ENCODE measurements at regions not wholly inside any gene's neighbourhood (a gene's known extent, or its start where the extent isn't known, plus 50 kb on each side); places are given as distances from the start of the nearest gene placed in this dataset.
"Not testable (repeated sequence)": the region's sequence is repeated elsewhere in the genome, so short reads cannot be mapped to it uniquely, and the experiment has no call there.

DNA sequence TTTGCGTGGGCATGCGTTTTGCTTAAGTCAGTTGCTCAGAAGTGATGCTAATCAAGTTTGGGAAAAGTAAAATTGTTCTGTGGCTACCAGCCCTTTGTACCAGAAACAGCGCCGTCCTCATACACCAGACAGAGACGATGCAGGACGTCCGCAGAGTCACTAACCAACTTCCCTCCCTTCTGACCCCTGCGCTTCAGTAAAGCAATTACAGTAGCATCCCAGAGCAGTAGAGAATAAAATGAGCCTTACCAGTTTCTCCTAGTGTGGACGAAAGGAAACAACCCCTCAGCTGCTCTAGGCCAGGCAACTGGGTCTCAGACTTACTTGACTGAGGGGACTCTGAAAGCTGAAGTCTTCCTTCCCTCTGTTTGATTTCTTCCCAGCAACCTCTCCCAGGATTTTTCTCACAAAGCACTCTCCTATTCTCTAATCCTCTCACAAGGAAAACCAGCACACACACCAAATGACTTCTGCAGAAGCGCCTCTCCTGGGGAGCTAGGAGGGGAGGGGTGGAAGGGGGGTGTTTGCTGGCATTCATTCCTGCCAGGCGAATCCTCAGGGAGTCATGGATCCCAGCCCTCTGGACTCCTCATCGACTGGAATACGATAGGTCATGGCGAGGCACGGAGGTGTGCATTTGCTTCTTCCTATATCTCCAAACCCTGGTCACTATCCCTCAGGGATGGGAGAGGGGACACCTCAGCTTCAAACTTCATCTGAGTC, 56.0 kb upstream of the MID1 start:
- no peaks in the 10 kb centered on the region for H3K36me3 Mint-ChIP-seq
- no peak overlapping the region for H3K27ac Mint-ChIP-seq
- H3K4me3 Mint-ChIP-seq: no peak overlapping the region
- DNase-seq: no peak
- H3K4me1 Mint-ChIP-seq: no peaks in the 10 kb centered on the region
- peaks cover 0 to 1% (median 0%) of the 10 kb centered on the region in 3 donors for H3K27me3 Mint-ChIP-seq (ENCODE audit: low read depth in 3 of 3)
- peaks cover 0 to 1% (median 0%) of the 10 kb centered on the region in 6 donors for H3K9me3 Mint-ChIP-seq

DNA sequence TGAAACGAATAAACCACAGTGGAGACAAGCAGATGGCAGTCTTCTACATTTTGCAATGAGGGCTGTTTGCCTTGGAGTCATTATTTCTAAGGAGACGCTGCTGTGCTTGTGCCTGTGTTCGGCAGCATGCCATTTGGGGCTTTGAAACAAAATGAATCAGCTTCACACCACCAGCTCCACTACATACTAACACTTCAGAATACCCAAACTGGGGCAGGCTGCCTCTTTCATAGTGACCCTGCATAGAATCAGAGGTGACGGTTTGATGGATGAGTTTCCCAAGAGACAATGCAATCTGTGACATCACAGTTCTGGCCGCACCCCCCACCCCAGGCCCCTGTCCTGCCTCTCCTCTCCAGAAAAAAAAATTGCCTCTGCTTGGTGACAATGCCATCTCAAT, 57.1 kb upstream of the MID1 start:
- H3K4me1 Mint-ChIP-seq: no peaks in the 10 kb centered on the region
- peaks cover 0 to 1% (median 0%) of the 10 kb centered on the region in 6 donors for H3K9me3 Mint-ChIP-seq

DNA sequence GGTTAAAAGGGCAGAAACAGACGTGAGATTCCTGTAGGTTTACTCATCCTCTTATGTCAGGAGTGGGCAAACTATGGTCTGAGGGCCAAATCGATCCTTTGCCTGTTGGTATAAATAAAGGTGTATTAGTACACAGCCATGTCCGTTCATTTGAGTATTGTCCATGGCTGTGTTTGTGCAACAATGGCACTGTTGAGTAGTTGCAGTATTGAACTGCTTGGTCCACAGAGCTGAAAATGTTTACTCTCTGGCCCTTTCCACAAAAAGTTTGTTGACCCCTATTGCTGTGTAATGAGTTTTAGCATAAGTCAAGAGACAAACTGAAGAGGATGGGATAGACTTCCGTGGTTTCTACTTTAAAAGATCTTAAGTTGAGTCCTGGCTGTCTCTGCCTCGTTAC, 59.0 kb upstream of the MID1 start:
- H3K9me3 Mint-ChIP-seq: peaks cover 0 to 1% (median 0%) of the 10 kb centered on the region in 6 donors
- H3K36me3 Mint-ChIP-seq: no peaks in the 10 kb centered on the region
- H3K4me3 Mint-ChIP-seq: no peak overlapping the region
- H3K27ac Mint-ChIP-seq: no peak overlapping the region
- H3K27me3 Mint-ChIP-seq (ENCODE audit: low read depth in 3 of 3): peaks cover 0 to 4% (median 0%) of the 10 kb centered on the region in 3 donors
- DNase-seq: no peak
- no peaks in the 10 kb centered on the region for H3K4me1 Mint-ChIP-seq

More for the DNA sequence above, 57.1 kb upstream of the MID1 start:
- no peak for DNase-seq
- no peaks in the 10 kb centered on the region for H3K27me3 Mint-ChIP-seq (ENCODE audit: low read depth in 3 of 3)
- no peaks in the 10 kb centered on the region for H3K36me3 Mint-ChIP-seq
- no peak overlapping the region for H3K4me3 Mint-ChIP-seq
- H3K27ac Mint-ChIP-seq: no peak overlapping the region

DNA sequence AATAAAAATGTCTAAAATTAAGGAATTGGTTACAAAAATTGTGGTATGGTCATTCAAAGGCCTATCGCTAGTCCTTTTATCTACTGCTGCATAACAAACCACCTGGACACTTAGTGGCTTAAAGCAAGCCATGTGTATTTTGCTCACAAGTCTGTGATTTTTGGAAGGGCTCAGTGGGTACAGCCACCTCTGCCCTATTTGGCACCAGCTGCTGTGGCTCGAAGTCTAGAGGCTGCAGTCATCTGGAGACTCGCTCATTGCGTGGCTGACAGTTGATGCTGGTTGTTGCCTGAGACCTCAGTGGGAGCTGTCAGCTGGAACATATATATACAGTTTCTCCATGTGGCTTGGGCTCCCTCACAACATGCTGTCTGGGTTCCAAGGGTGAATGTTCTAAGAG, 60.8 kb upstream of the MID1 start:
- no peak overlapping the region for H3K4me3 Mint-ChIP-seq
- no peaks in the 10 kb centered on the region for H3K4me1 Mint-ChIP-seq
- no peak for DNase-seq

DNA sequence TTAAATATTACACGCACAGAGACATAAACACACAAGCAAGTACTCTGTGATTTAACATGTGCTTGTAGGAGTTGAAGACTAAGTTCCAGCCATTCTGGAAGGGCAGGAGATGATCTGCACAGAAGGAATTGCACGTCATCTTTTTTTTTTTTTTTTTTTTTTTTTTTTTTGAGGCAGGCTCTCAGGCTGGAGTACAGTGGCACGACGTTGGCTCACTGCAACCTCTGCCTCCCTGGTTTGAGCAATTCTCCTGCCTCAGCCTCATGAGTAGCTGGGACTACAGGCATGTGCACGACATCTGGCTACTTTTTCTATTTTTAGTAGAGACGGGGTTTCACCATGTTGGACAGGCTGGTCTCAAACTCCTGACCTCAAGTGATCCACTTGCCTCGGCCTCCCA, 63.2 kb upstream of the MID1 start:
- DNase-seq; H3K4me3 Mint-ChIP-seq; H3K27me3 Mint-ChIP-seq (ENCODE audit: low read depth in 3 of 3); H3K27ac Mint-ChIP-seq; H3K36me3 Mint-ChIP-seq; H3K4me1 Mint-ChIP-seq; H3K9me3 Mint-ChIP-seq: not testable (repeated sequence)

More for the DNA sequence above, 60.8 kb upstream of the MID1 start:
- H3K27ac Mint-ChIP-seq: no peak overlapping the region
- peaks cover 0 to 3% (median 0%) of the 10 kb centered on the region in 6 donors for H3K9me3 Mint-ChIP-seq
- peaks cover 0 to 4% (median 0%) of the 10 kb centered on the region in 3 donors for H3K27me3 Mint-ChIP-seq (ENCODE audit: low read depth in 3 of 3)
- H3K36me3 Mint-ChIP-seq: no peaks in the 10 kb centered on the region

DNA sequence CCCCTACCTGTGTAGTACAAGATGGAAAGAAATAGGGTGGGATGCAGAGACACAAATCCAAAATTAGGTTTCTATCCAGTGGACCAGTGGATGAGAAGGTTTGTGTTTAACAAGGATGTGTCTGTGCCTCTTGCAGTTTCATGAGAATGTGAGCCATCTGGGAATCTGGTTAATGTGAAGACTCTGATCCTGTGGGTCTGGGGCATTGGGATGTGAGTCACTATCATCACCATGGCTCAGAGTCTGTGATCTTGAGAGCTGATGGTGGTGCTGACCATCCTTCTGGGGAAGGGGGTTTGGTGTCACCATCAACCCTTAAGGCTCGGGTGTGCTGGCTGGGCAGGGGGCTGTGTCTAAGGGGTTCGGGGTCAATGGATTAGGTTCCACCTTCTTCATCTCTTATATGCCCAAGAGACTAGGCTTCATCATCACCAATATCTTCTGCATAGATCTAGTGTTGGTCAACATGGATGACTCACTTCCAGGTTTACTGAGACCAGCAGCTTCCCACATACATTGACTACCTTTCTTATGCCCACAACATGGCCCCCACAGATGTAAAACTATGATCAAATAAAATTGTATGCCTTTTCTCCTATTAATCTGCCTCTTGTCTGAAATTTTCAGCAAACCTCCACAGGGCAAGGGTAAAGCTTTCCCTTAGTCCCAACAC, 65.7 kb upstream of the MID1 start:
- H3K36me3 Mint-ChIP-seq: no peaks in the 10 kb centered on the region

DNA sequence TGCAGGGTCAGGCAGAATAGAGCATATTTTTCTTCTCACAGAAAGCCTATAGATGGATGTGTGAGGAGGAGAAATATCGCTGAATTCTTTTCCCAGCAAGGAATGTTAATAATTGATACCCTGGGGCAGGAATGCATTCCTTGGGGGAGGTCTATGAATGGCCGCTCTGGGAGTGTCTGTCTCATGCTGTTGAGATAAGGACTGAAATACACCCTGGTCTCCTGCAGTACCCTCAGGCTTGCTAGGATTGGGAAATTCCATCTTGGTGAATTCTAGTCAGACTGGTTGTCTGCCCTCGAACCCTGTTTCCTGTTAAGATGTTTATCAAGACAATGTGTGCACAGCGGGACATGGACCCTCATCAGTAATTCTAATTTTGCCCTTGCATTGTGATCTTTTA, 71.4 kb upstream of the MID1 start:
- peaks cover 2 to 19% (median 11%) of the 10 kb centered on the region in 6 donors for H3K9me3 Mint-ChIP-seq
- DNase-seq; H3K27me3 Mint-ChIP-seq (ENCODE audit: low read depth in 3 of 3); H3K4me1 Mint-ChIP-seq; H3K27ac Mint-ChIP-seq; H3K4me3 Mint-ChIP-seq; H3K36me3 Mint-ChIP-seq: not testable (repeated sequence)

More for the DNA sequence above, 65.7 kb upstream of the MID1 start:
- DNase-seq: no peak
- Mint-ChIP-seq H3K27ac (no peak overlapping the region), H3K4me3 (no peak overlapping the region), H3K4me1 (no peaks in the 10 kb centered on the region), H3K27me3 (ENCODE audit: low read depth in 3 of 3) (peaks cover 0 to 6% (median 0%) of the 10 kb centered on the region in 3 donors), H3K9me3 (peaks cover 2 to 9% (median 5%) of the 10 kb centered on the region in 6 donors)

DNA sequence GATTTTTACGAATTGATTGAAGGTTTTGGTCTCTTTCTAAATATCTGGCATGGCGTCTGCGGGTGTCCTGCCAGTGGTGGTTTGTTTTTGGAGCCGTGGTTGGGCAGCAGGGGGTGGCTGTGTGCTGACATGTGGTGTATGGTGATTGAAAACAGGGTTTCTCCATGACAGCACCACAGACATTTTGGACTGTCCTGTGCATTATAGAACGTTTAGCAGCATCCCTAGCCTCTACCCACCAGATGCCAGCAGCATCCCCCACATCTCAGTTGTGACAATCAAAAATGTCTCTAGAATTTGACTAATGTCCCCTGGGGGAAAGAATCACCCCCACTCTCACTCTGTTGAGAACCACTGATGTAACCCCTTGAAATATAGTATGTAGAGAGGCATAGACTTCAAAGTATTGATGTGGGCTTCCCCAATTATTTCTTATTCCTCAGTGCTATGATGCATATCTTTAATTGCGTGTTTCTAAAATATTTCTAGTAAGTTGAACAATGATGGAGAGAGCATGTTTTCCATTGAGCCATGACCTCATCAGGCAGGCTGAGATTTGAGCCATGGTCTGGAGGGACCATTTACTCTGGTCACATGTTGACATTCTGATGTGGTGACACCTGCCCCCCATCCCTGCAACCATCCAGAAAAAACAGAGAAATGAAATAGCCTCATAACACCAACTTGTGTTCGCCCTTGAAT, 77.4 kb upstream of the MID1 start:
- Mint-ChIP-seq H3K4me1 (no peaks in the 10 kb centered on the region), H3K4me3 (no peak overlapping the region), H3K9me3 (peaks cover 0 to 3% (median 1%) of the 10 kb centered on the region in 6 donors), H3K27me3 (ENCODE audit: low read depth in 3 of 3) (peaks cover 0 to 4% (median 0%) of the 10 kb centered on the region in 3 donors), H3K27ac (no peak overlapping the region), H3K36me3 (no peaks in the 10 kb centered on the region)
- DNase-seq: no peak

DNA sequence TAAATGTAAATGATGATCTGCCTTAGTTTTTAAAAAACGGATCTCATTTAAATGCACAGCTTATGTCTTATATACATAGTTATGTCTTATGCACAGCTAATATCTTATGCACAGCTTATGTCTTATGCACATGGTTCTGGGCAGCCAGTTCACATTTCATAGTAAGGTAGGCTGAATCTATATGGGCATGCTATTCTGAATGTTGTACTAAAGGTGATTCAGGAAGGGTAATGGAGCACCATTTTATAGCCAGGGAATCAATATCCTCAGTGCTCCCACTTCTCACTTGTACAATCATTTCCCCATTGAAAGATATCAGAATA, 77.9 kb upstream of the MID1 start:
- no peak for DNase-seq
- Mint-ChIP-seq H3K36me3 (no peaks in the 10 kb centered on the region), H3K4me1 (no peaks in the 10 kb centered on the region), H3K9me3 (peaks cover 0 to 2% (median 0%) of the 10 kb centered on the region in 6 donors), H3K4me3 (no peak overlapping the region), H3K27me3 (ENCODE audit: low read depth in 3 of 3) (peaks cover 0 to 4% (median 0%) of the 10 kb centered on the region in 3 donors), H3K27ac (no peak overlapping the region)

DNA sequence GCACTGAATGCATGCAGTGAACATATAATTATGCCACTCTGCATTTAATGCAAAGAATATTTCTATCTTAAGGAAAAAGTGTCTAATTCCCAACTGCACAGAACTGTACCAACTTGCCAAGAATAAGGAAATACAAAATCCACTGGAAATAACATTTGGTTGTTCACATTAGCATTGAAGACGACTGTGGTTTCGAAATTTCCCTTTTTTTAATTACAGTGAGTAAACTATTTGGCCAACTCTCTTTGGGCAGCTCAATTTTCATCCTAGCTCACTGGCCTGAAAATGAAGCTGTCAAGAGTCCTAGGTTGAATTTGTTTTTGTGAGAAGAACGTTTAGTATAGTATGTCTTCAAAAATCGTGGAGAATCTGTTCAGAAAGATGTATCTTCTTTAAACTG, 81.6 kb upstream of the MID1 start:
- Mint-ChIP-seq H3K4me1 (no peaks in the 10 kb centered on the region), H3K9me3 (peaks cover 0 to 4% (median 0%) of the 10 kb centered on the region in 6 donors), H3K27ac (no peak overlapping the region)

DNA sequence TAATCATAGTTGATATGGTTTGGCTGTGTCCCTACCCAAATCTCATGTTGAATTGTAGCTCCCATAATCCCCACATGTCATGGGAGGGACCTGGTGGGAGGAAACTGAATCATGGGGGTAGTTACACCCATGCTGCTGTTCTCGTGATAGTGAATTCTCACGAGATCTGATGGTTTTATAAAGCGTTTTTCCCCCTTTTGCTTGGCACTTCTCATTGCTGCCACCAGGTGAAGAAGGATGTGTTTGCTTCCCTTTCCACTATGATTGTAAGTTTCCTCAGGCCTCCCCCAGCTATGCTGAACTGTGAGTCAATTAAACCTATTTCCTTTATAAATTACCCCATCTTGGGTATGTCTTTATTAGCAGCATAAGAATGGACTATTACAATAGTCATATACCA, 86.0 kb upstream of the MID1 start:
- not testable (repeated sequence) for H3K9me3 Mint-ChIP-seq; H3K36me3 Mint-ChIP-seq; H3K27ac Mint-ChIP-seq; DNase-seq; H3K4me3 Mint-ChIP-seq; H3K4me1 Mint-ChIP-seq; H3K27me3 Mint-ChIP-seq (ENCODE audit: low read depth in 3 of 3)

More for the DNA sequence above, 81.6 kb upstream of the MID1 start:
- no peaks in the 10 kb centered on the region for H3K36me3 Mint-ChIP-seq
- DNase-seq: no peak
- H3K4me3 Mint-ChIP-seq: no peak overlapping the region
- H3K27me3 Mint-ChIP-seq (ENCODE audit: low read depth in 3 of 3): peaks cover 0 to 2% (median 0%) of the 10 kb centered on the region in 3 donors

DNA sequence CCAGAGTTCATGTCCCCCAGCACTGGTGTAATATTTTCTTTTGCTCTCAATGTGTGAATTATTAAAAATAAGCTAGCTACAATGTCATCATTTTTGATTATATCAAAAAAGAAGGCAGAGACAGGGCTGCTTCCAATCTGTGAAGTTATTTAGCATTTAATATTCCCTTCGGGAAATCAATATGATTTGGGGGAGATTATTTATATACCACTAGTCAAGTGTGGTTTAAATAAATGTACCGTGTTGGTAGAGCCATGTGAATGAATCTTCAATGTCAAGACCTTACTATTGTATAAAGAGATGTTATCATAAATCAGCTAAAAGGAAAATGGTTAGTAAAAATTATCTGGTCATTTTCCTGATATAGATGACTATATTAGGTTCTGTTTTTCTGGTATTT, 87.4 kb upstream of the MID1 start:
- Mint-ChIP-seq H3K4me1 (no peaks in the 10 kb centered on the region), H3K4me3 (no peak overlapping the region), H3K9me3 (peaks cover 0 to 5% (median 0%) of the 10 kb centered on the region in 6 donors), H3K27me3 (ENCODE audit: low read depth in 3 of 3) (peaks cover 0 to 6% (median 0%) of the 10 kb centered on the region in 3 donors), H3K36me3 (no peaks in the 10 kb centered on the region), H3K27ac (no peak overlapping the region)
- no peak for DNase-seq

DNA sequence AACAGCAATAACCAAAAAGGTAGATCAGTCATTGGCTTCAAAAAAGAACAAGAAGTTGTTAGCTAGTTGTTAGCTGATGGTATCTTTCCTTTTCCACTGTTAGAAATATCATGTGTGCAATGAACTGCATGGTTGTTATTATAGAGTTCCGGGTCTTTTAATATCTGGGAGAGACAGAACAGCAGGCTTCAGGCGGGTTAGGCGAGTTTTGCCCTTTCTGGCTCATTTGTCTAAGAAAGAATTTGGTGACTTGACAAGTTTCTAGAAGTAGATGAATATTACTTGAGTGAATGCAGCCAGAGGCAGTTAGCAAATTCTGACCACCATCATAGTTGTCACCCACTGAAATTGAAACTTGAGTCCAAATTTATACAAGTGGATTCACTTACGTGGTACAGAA, 88.9 kb upstream of the MID1 start:
- peaks cover 0 to 9% (median 0%) of the 10 kb centered on the region in 3 donors for H3K27me3 Mint-ChIP-seq (ENCODE audit: low read depth in 3 of 3)
- no peak overlapping the region for H3K4me3 Mint-ChIP-seq
- no peaks in the 10 kb centered on the region for H3K36me3 Mint-ChIP-seq
- H3K9me3 Mint-ChIP-seq: peaks cover 0 to 4% (median 0%) of the 10 kb centered on the region in 6 donors
- no peaks in the 10 kb centered on the region for H3K4me1 Mint-ChIP-seq
- H3K27ac Mint-ChIP-seq: no peak overlapping the region
- no peak for DNase-seq

DNA sequence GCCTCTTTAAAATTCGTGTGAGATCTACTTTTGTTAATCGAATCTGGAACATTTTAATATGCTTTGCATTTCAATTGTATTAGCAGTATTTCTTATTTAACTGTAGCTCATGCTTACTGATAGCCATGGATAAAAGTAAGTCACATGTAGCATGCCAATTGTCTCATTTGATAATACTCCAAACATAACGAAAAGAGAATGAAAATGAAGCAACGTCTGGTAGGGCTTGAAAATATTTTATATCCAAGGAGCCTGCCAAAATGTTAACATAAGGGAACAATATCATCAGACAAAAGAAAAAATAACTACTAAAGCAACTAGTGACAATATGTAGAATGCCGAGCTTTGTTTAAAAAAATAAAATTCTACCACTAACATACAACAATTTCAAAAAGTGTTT, 94.1 kb upstream of the MID1 start:
- Mint-ChIP-seq H3K4me1 (no peaks in the 10 kb centered on the region), H3K27me3 (ENCODE audit: low read depth in 3 of 3) (peaks cover 0 to 7% (median 2%) of the 10 kb centered on the region in 3 donors), H3K27ac (no peak overlapping the region), H3K36me3 (no peaks in the 10 kb centered on the region), H3K9me3 (peaks cover 0 to 5% (median 0%) of the 10 kb centered on the region in 6 donors), H3K4me3 (no peak overlapping the region)
- no peak for DNase-seq
